Prostate gland (tissue), 1 donor: ENCODE measurements at regions not wholly inside any gene's neighbourhood (a gene's known extent, or its start where the extent isn't known, plus 50 kb on each side); places are given as distances from the start of the nearest gene placed in this dataset.

Source experiments
- POLR2A ChIP-seq: fragments of 450-650 bp; IDR thresholded peaks from one replicate; pipeline ENCODE4 v1.6.1; 2016; ENCODE audit warnings: antibody characterized with exemption, mild to moderate bottlenecking
- POLR2AphosphoS5 ChIP-seq: sonication (generic); formaldehyde crosslinking; IDR thresholded peaks from one replicate; pipeline ENCODE4 v1.6.1; 2017; ENCODE audit warnings: antibody characterized with exemption

GRCh38 chr7:18230271-18230670 is 202.6 kb upstream of the PRPS1L1 start:
- TF ChIP-seq POLR2A (no peak), POLR2AphosphoS5 (peak; percentile 58)
